ENCODE measurements at regions not wholly inside any gene's neighbourhood (a gene's known extent, or its start where the extent isn't known, plus 50 kb on each side); places are given as distances from the start of the nearest gene placed in this dataset.

- TF ChIP-seq, protein P1, sequence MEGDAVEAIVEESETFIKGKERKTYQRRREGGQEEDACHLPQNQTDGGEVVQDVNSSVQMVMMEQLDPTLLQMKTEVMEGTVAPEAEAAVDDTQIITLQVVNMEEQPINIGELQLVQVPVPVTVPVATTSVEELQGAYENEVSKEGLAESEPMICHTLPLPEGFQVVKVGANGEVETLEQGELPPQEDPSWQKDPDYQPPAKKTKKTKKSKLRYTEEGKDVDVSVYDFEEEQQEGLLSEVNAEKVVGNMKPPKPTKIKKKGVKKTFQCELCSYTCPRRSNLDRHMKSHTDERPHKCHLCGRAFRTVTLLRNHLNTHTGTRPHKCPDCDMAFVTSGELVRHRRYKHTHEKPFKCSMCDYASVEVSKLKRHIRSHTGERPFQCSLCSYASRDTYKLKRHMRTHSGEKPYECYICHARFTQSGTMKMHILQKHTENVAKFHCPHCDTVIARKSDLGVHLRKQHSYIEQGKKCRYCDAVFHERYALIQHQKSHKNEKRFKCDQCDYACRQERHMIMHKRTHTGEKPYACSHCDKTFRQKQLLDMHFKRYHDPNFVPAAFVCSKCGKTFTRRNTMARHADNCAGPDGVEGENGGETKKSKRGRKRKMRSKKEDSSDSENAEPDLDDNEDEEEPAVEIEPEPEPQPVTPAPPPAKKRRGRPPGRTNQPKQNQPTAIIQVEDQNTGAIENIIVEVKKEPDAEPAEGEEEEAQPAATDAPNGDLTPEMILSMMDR (IDR thresholded peaks at IDR 0.05), result no peak
- TF ChIP-seq ZFX (IDR thresholded peaks at IDR 0.05; ENCODE audit: borderline replicate concordance), result no peak
Observed at GRCh38 chr7:32171248-32171647, 101.0 kb upstream of the PDE1C start.

Data from 22Rv1 (cell line).